ENCODE measurements at regions not wholly inside any gene's neighbourhood (a gene's known extent, or its start where the extent isn't known, plus 50 kb on each side); places are given as distances from the start of the nearest gene placed in this dataset.

DNA sequence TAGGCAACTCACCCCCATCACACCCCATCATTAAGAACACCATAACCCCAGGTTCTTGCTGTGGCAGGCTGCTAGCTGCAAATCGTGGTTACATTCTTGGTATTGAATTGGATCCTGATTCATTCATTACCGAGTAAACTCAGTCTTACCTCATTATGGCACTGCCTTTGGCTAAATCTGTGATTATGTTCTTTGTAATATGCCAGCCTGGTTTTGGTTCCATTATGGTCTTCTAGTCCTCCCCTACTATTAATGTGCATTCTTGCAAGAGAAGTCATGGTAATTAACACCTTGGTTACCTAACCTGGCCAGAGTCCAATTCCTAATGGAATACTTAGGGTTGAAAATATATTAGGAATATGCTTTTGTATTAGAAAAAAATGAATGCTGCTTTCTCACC, 258.9 kb upstream of the APCDD1 start:
- Histone ChIP-seq H3K14ac (replicated peaks; ENCODE audit: low read depth, low read length) (no peak overlapping the region), H4K8ac (ENCODE audit: low read depth in 2 of 2, low read length in 2 of 2) (no peak overlapping the region), H3K79me1 (ENCODE audit: low read depth in 1 of 2, low read length in 2 of 2) (no peaks in the 10 kb centered on the region), H3K4me1 (ENCODE audit: control insufficient read depth, insufficient read depth, low read length) (no peaks in the 10 kb centered on the region; the same call in 1 of the 2 replicates), H2BK15ac (ENCODE audit: low read depth, low read length) (no peak overlapping the region), H2BK120ac (ENCODE audit: low read depth, low read length) (no peak overlapping the region), H3K4ac (ENCODE audit: low read depth, low read length) (no peak overlapping the region), H4K91ac (ENCODE audit: insufficient read depth, low read depth, low read length) (no peak overlapping the region), H2AK5ac (ENCODE audit: low read depth, low read length) (no peak overlapping the region), H2BK20ac (ENCODE audit: low read depth, low read length) (no peak overlapping the region), H3K9me3 (ENCODE audit: control insufficient read depth, insufficient read depth, low read length) (no peaks in the 10 kb centered on the region), H3K23ac (ENCODE audit: low read depth, low read length) (no peak overlapping the region), H3K9me1 (ENCODE audit: insufficient read depth, low read length) (no peaks in the 10 kb centered on the region; the same call in 1 of the 2 replicates), H3K36me3 (ENCODE audit: control insufficient read depth, insufficient read depth, low read length) (no peaks in the 10 kb centered on the region), H3K27me3 (ENCODE audit: control insufficient read depth, insufficient read depth, low read length) (no peaks in the 10 kb centered on the region; the same call in 1 of the 2 replicates), H3K9ac (ENCODE audit: low read depth, low read length) (no peak overlapping the region), H2BK5ac (ENCODE audit: low read depth, low read length, poor library complexity, severe bottlenecking) (no peak overlapping the region), H3K4me3 (ENCODE audit: insufficient read depth, low read depth, low read length) (no peak overlapping the region), H2AK9ac (replicated peaks; ENCODE audit: low read depth, low read length, poor library complexity) (no peak overlapping the region), H4K20me1 (ENCODE audit: insufficient read depth, low read length) (no peaks in the 10 kb centered on the region), H2AFZ (replicated peaks; ENCODE audit: low read length, poor library complexity) (no peak overlapping the region), H3K27ac (ENCODE audit: insufficient read depth, low read length) (no peak overlapping the region), H4K5ac (ENCODE audit: low read depth, low read length) (no peak overlapping the region), H3K56ac (ENCODE audit: extremely low read depth, insufficient read depth, low read length) (no peak overlapping the region), H3K18ac (ENCODE audit: low read depth, low read length) (no peak overlapping the region), H3K4me2 (ENCODE audit: low read depth, low read length) (no peak overlapping the region)
- in situ Hi-C loops (cut with MboI; ENCODE audit: low sequenced_read_pairs) (no loop called here), dilution Hi-C loops (cut with HindIII; ENCODE audit: low sequenced_read_pairs, unreplicated experiment) (no loop called here), intact Hi-C loops (cut with micrococcal nuclease) (no loop called here)
- DNase-seq (no peak), ATAC-seq (ENCODE audit: low read depth) (no peak)
- TF ChIP-seq CHD1 (IDR thresholded peaks at IDR 0.05; ENCODE audit: low read depth, low read length) = no peak
- TF ChIP-seq, protein P1, sequence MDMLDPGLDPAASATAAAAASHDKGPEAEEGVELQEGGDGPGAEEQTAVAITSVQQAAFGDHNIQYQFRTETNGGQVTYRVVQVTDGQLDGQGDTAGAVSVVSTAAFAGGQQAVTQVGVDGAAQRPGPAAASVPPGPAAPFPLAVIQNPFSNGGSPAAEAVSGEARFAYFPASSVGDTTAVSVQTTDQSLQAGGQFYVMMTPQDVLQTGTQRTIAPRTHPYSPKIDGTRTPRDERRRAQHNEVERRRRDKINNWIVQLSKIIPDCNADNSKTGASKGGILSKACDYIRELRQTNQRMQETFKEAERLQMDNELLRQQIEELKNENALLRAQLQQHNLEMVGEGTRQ (IDR thresholded peaks at IDR 0.05; ENCODE audit: low read depth, low read length) = no peak
- TF ChIP-seq CTCF (conservative IDR thresholded peaks at IDR 0.05; ENCODE audit: low read depth, low read length) = no peak
- TF ChIP-seq ELK1 (IDR thresholded peaks at IDR 0.05; ENCODE audit: borderline replicate concordance, low read depth, low read length) = no peak
- TF ChIP-seq FOS (IDR thresholded peaks at IDR 0.05; ENCODE audit: low read depth, low read length) = no peak
- TF ChIP-seq BHLHE40 (IDR thresholded peaks at IDR 0.05; ENCODE audit: low read depth, low read length) = no peak
- no peak for TF ChIP-seq MAZ (IDR thresholded peaks at IDR 0.05; ENCODE audit: borderline replicate concordance, low read depth, low read length)
- TF ChIP-seq RCOR1 (IDR thresholded peaks at IDR 0.05; ENCODE audit: insufficient replicate concordance, low read length) = no peak
- TF ChIP-seq SMC3 (IDR thresholded peaks at IDR 0.05; ENCODE audit: low read depth, low read length) = no peak
- TF ChIP-seq NFE2L2 (IDR thresholded peaks at IDR 0.05; ENCODE audit: low read depth, low read length) = no peak
- TF ChIP-seq MXI1 (IDR thresholded peaks at IDR 0.05; ENCODE audit: borderline replicate concordance, low read depth, low read length) = no peak
- TF ChIP-seq MAFK (IDR thresholded peaks at IDR 0.05; ENCODE audit: low read depth, low read length) = no peak
- TF ChIP-seq CEBPB (IDR thresholded peaks at IDR 0.05; ENCODE audit: low read depth, low read length) = no peak
- TF ChIP-seq POLR2A (IDR thresholded peaks at IDR 0.05; ENCODE audit: low read depth, low read length) = no peak
- TF ChIP-seq RFX5 (IDR thresholded peaks at IDR 0.05; ENCODE audit: low read depth, low read length) = no peak
- no peak for TF ChIP-seq RAD21 (IDR thresholded peaks at IDR 0.05; ENCODE audit: low read length)
- no CpG with 5 or more reads among the region's 2 CpGs for WGBS, 2 experiments (ENCODE audit: extremely low coverage in 2 of 2, insufficient read length in 1 of 2)
- BruUV-seq (replicated peaks) = no TSS peak
- CTCF ChIA-PET = no interaction called here
- POLR2A ChIA-PET (ENCODE audit: unreplicated experiment) = no interaction called here

Measured in IMR-90 (cell line).